ENCODE measurements at regions not wholly inside any gene's neighbourhood (a gene's known extent, or its start where the extent isn't known, plus 50 kb on each side); places are given as distances from the start of the nearest gene placed in this dataset.

GRCh38 chr6:22789315-22789714 is 219.9 kb downstream of the HDGFL1 start:
- no peak overlapping the region for H3K27ac ChIP-seq (ENCODE audit: extremely low read length, insufficient read depth, low read length)
- intact Hi-C loops (cut with micrococcal nuclease; ENCODE audit: unreplicated experiment) (no loop called here), in situ Hi-C loops (cut with HindIII; ENCODE audit: extremely low pct_ligation_motif_present, low pct_unique_long_range_greater_than_20kb) (no loop called here)
- no peak for FAIRE-seq
- H3K9ac ChIP-seq (ENCODE audit: insufficient read depth, low read depth, low read length), result no peak overlapping the region
- H3K79me2 ChIP-seq (ENCODE audit: insufficient read depth, low read length), result no peaks in the 10 kb centered on the region
- H4K20me1 ChIP-seq (ENCODE audit: insufficient read depth, low read length), result no peaks in the 10 kb centered on the region
- 1% methylated on average over 5 of the region's 5 CpGs for WGBS (ENCODE audit: low lambda C conversion rate)
- no peak overlapping the region for H2AFZ ChIP-seq (ENCODE audit: low read length)
- POLR2A ChIA-PET, result no interaction called here
- ATAC-seq, result no peak
- H3K27me3 ChIP-seq (ENCODE audit: control insufficient read depth in 1 of 2, insufficient read depth in 2 of 2, low read length in 2 of 2), result no peaks in the 10 kb centered on the region
- H3K4me3 ChIP-seq (replicated peaks in 1 of 3; ENCODE audit: insufficient read depth in 1 of 3, low read depth in 2 of 3, low read length in 3 of 3), result no peak overlapping the region
- H3K4me2 ChIP-seq (ENCODE audit: low read depth, low read length), result no peak overlapping the region
- H3K36me3 ChIP-seq (replicated peaks in 1 of 2; ENCODE audit: control insufficient read depth in 1 of 2, insufficient read depth in 2 of 2, low read length in 2 of 2), result no peaks in the 10 kb centered on the region
- no peak for DNase-seq (ENCODE audit: low spot score)
- H3K4me1 ChIP-seq (ENCODE audit: insufficient read depth, low read length), result no peaks in the 10 kb centered on the region
- BruUV-seq (replicated peaks), result no TSS peak
- H3K9me3 ChIP-seq (ENCODE audit: low read length), result peaks cover 89% of the 10 kb centered on the region
- no peak for TF ChIP-seq ZBTB21 (CRISPR knock-in tag; IDR thresholded peaks at IDR 0.05)
- no peak for TF ChIP-seq ZNF256 (CRISPR knock-in tag; conservative IDR thresholded peaks at IDR 0.05)
- no peak for TF ChIP-seq ZNF768 (CRISPR knock-in tag; IDR thresholded peaks at IDR 0.05)
- CTCF ChIA-PET (ENCODE audit: low intra/inter-chr PET ratio, low total read pairs), result no interaction called here

- Histone ChIP-seq H3K4me3 (replicated peaks in 1 of 3; ENCODE audit: insufficient read depth in 1 of 3, low read depth in 2 of 3, low read length in 3 of 3) (no peak overlapping the region), H3K9ac (ENCODE audit: insufficient read depth, low read depth, low read length) (no peak overlapping the region), H3K9me3 (ENCODE audit: low read length) (peaks cover 91% of the 10 kb centered on the region), H3K4me2 (ENCODE audit: low read depth, low read length) (no peak overlapping the region), H3K27ac (ENCODE audit: extremely low read length, insufficient read depth, low read length) (no peak overlapping the region), H3K27me3 (ENCODE audit: control insufficient read depth in 1 of 2, insufficient read depth in 2 of 2, low read length in 2 of 2) (no peaks in the 10 kb centered on the region), H3K36me3 (replicated peaks in 1 of 2; ENCODE audit: control insufficient read depth in 1 of 2, insufficient read depth in 2 of 2, low read length in 2 of 2) (no peaks in the 10 kb centered on the region), H4K20me1 (ENCODE audit: insufficient read depth, low read length) (no peaks in the 10 kb centered on the region), H3K4me1 (ENCODE audit: insufficient read depth, low read length) (no peaks in the 10 kb centered on the region), H2AFZ (ENCODE audit: low read length) (no peak overlapping the region), H3K79me2 (ENCODE audit: insufficient read depth, low read length) (no peaks in the 10 kb centered on the region)
- ATAC-seq (no peak), DNase-seq (ENCODE audit: low spot score) (no peak), FAIRE-seq (no peak)
- TF ChIP-seq ZNF773 (CRISPR knock-in tag; IDR thresholded peaks at IDR 0.05; ENCODE audit: borderline replicate concordance) (no peak), ZNF224 (CRISPR knock-in tag; IDR thresholded peaks at IDR 0.05) (no peak), PPARG (CRISPR knock-in tag; conservative IDR thresholded peaks at IDR 0.05) (no peak), ATRX (CRISPR knock-in tag; IDR thresholded peaks at IDR 0.05; ENCODE audit: borderline replicate concordance) (no peak), ZC3H13 (CRISPR knock-in tag; IDR thresholded peaks at IDR 0.05) (no peak), SATB2 (CRISPR knock-in tag; IDR thresholded peaks at IDR 0.05) (no peak), E2F2 (CRISPR knock-in tag; IDR thresholded peaks at IDR 0.05; ENCODE audit: borderline replicate concordance) (no peak), SNAPC5 (CRISPR knock-in tag; IDR thresholded peaks at IDR 0.05; ENCODE audit: borderline replicate concordance) (no peak), ATF7-NPFF (CRISPR knock-in tag; IDR thresholded peaks at IDR 0.05; ENCODE audit: low read depth) (no peak), HCFC1 (IDR thresholded peaks at IDR 0.05; ENCODE audit: low read depth, low read length) (no peak)
- ChIA-PET POLR2A (no interaction called here), CTCF (ENCODE audit: low intra/inter-chr PET ratio, low total read pairs) (no interaction called here)
- BruUV-seq (replicated peaks), result no TSS peak
- intact Hi-C loops (cut with micrococcal nuclease; ENCODE audit: unreplicated experiment) (no loop called here), in situ Hi-C loops (cut with HindIII; ENCODE audit: extremely low pct_ligation_motif_present, low pct_unique_long_range_greater_than_20kb) (no loop called here)
- WGBS (ENCODE audit: low lambda C conversion rate), result 27% methylated on average over 1 of the region's 1 CpG
Observed at GRCh38 chr6:22794844-22795243, 225.5 kb downstream of the HDGFL1 start.

Data from HepG2 (cell line).